HEK293 (cell line): ENCODE measurements at regions not wholly inside any gene's neighbourhood (a gene's known extent, or its start where the extent isn't known, plus 50 kb on each side); places are given as distances from the start of the nearest gene placed in this dataset.
A peak's percentile ranks its signal among the peaks of the same experiment; 100 is the strongest.

Source experiments
- KLF1 ChIP-seq: fragments of 450-650 bp; formaldehyde crosslinking; IDR thresholded peaks from 2 replicates; pipeline ENCODE4 v1.5.1; 2016; ENCODE audit warnings: missing biosample characterization, missing genetic modification characterization
- SETDB1 ChIP-seq: IDR thresholded peaks from one replicate; pipeline ENCODE4 v1.6.1; 2017; ENCODE audit warnings: mild to moderate bottlenecking, low read length, moderate library complexity, mixed read lengths; ENCODE audit not compliant: insufficient read length
- TRIM28 ChIP-seq: IDR thresholded peaks from 2 replicates; pipeline ENCODE4 v1.6.1; 2011; ENCODE audit warnings: low read length, control low read depth, borderline replicate concordance
- ZBTB1 ChIP-seq: fragments of 450-650 bp; formaldehyde crosslinking; IDR thresholded peaks from 2 replicates; pipeline ENCODE4 v1.5.1; 2016; ENCODE audit warnings: missing biosample characterization, missing genetic modification characterization
- ZNF112 ChIP-seq: fragments of 450-650 bp; formaldehyde crosslinking; IDR thresholded peaks from 2 replicates; pipeline ENCODE4 v1.5.0; 2017; ENCODE audit warnings: missing biosample characterization, missing genetic modification characterization
- ZNF138 ChIP-seq: fragments of 450-650 bp; formaldehyde crosslinking; IDR thresholded peaks from 2 replicates; pipeline ENCODE4 v1.5.1; 2016; ENCODE audit warnings: missing biosample characterization, missing genetic modification characterization, borderline replicate concordance
- ZNF155 ChIP-seq: fragments of 450-650 bp; formaldehyde crosslinking; IDR thresholded peaks from 2 replicates; pipeline ENCODE4 v1.5.1; 2016; ENCODE audit warnings: missing biosample characterization, missing genetic modification characterization
- ZNF202 ChIP-seq: fragments of 450-650 bp; formaldehyde crosslinking; IDR thresholded peaks from 2 replicates; pipeline ENCODE4 v1.5.1; 2016; ENCODE audit warnings: missing biosample characterization, missing genetic modification characterization, borderline replicate concordance
- ZNF214 ChIP-seq: fragments of 450-650 bp; formaldehyde crosslinking; IDR thresholded peaks from 2 replicates; pipeline ENCODE4 v1.5.1; 2017; ENCODE audit warnings: missing biosample characterization, mild to moderate bottlenecking, missing genetic modification characterization, borderline replicate concordance
- ZNF292 ChIP-seq: fragments of 450-650 bp; formaldehyde crosslinking; IDR thresholded peaks from 2 replicates; pipeline ENCODE4 v1.5.1; 2016; ENCODE audit warnings: low read depth, missing biosample characterization, missing genetic modification characterization, borderline replicate concordance
- ZNF324 ChIP-seq: fragments of 450-650 bp; formaldehyde crosslinking; IDR thresholded peaks from 2 replicates; pipeline ENCODE4 v1.5.1; 2016; ENCODE audit warnings: missing biosample characterization, missing genetic modification characterization
- ZNF394 ChIP-seq: fragments of 450-650 bp; formaldehyde crosslinking; IDR thresholded peaks from 2 replicates; pipeline ENCODE4 v1.5.1; 2016; ENCODE audit warnings: missing biosample characterization, missing genetic modification characterization, mild to moderate bottlenecking, moderate library complexity, borderline replicate concordance
- ZNF549 ChIP-seq: fragments of 450-650 bp; IDR thresholded peaks from 2 replicates; pipeline ENCODE4 v1.5.1; 2018; ENCODE audit warnings: missing biosample characterization, missing genetic modification characterization, mild to moderate bottlenecking, inconsistent platforms, moderate library complexity
- ZNF558 ChIP-seq: fragments of 450-650 bp; formaldehyde crosslinking; IDR thresholded peaks from 2 replicates; pipeline ENCODE4 v1.5.1; 2016; ENCODE audit warnings: missing biosample characterization, missing genetic modification characterization
- ZNF660 ChIP-seq: fragments of 450-650 bp; IDR thresholded peaks from 2 replicates; pipeline ENCODE4 v1.5.1; 2018; ENCODE audit warnings: missing biosample characterization, mild to moderate bottlenecking, missing genetic modification characterization
- ZNF664 ChIP-seq: fragments of 450-650 bp; formaldehyde crosslinking; IDR thresholded peaks from 2 replicates; pipeline ENCODE4 v1.5.1; 2016; ENCODE audit warnings: missing biosample characterization, missing genetic modification characterization
- ZNF76 ChIP-seq: fragments of 450-650 bp; formaldehyde crosslinking; IDR thresholded peaks from 2 replicates; pipeline ENCODE4; 2016; ENCODE audit warnings: low read depth, missing biosample characterization, missing genetic modification characterization, borderline replicate concordance
- ZSCAN30 ChIP-seq: fragments of 450-650 bp; IDR thresholded peaks from 2 replicates; pipeline ENCODE4 v1.5.1; 2018; ENCODE audit warnings: missing biosample characterization, mild to moderate bottlenecking, missing genetic modification characterization, moderate library complexity
- TF ChIP-seq, protein P1 (sequence below): fragments of 450-650 bp; formaldehyde crosslinking; IDR thresholded peaks from 2 replicates; pipeline ENCODE4 v1.5.1; 2016; ENCODE audit warnings: missing biosample characterization, missing genetic modification characterization
- TF ChIP-seq, protein P2 (sequence below): fragments of 450-650 bp; formaldehyde crosslinking; IDR thresholded peaks from 2 replicates; pipeline ENCODE4 v1.5.1; 2017; ENCODE audit warnings: missing biosample characterization, missing genetic modification characterization
- TF ChIP-seq, protein P3 (sequence below): fragments of 450-650 bp; formaldehyde crosslinking; IDR thresholded peaks from 2 replicates; pipeline ENCODE4 v1.5.1; 2016; ENCODE audit warnings: missing biosample characterization, missing genetic modification characterization
- TF ChIP-seq, protein P4 (sequence below): fragments of 450-650 bp; formaldehyde crosslinking; conservative IDR thresholded peaks from 2 replicates; pipeline ENCODE4 v1.5.1; 2016; ENCODE audit warnings: low read depth, missing biosample characterization, missing genetic modification characterization
- TF ChIP-seq, protein P5 (sequence below): fragments of 450-650 bp; formaldehyde crosslinking; IDR thresholded peaks from 2 replicates; pipeline ENCODE4 v1.5.1; 2016; ENCODE audit warnings: missing biosample characterization, missing genetic modification characterization, low read depth
- TF ChIP-seq, protein P6 (sequence below): fragments of 450-650 bp; formaldehyde crosslinking; IDR thresholded peaks from 2 replicates; pipeline ENCODE4 v1.5.1; 2017; ENCODE audit warnings: missing biosample characterization, missing genetic modification characterization
- TF ChIP-seq, protein P7 (sequence below): fragments of 450-650 bp; formaldehyde crosslinking; IDR thresholded peaks from 2 replicates; pipeline ENCODE4 v1.5.1; 2016; ENCODE audit warnings: missing biosample characterization, missing genetic modification characterization

DNA sequence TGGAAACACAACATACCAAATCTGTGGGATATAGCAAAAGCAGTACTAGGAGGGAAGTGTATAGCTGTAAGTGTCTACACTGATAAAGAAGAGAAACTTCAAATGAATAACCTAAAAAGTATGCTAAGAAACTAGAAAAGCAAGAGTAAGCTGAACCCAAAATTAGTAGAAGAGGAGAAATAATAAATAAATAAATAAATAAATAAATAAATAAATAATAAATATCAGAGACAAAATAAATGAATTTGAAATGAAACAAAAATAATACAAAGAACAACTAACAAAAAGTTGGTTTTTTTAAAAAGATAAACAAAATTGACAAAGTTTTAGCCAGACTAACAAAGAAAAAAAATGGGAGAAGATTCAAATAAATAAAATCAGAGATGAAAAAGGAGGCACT is 72.7 kb upstream of the TSPAN8 start (continued):
- peak; percentile 78; the same call in 1 of the 2 replicates for TF ChIP-seq ZNF138 (tag by site-specific recombination)
- TF ChIP-seq, protein P1, sequence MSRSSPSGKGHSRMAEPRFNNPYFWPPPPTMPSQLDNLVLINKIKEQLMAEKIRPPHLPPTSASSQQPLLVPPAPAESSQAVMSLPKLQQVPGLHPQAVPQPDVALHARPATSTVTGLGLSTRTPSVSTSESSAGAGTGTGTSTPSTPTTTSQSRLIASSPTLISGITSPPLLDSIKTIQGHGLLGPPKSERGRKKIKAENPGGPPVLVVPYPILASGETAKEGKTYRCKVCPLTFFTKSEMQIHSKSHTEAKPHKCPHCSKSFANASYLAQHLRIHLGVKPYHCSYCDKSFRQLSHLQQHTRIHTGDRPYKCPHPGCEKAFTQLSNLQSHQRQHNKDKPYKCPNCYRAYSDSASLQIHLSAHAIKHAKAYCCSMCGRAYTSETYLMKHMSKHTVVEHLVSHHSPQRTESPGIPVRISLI (tag by site-specific recombination) = no peak
- no peak for TF ChIP-seq ZNF214 (tag by site-specific recombination)
- TF ChIP-seq, protein P2, sequence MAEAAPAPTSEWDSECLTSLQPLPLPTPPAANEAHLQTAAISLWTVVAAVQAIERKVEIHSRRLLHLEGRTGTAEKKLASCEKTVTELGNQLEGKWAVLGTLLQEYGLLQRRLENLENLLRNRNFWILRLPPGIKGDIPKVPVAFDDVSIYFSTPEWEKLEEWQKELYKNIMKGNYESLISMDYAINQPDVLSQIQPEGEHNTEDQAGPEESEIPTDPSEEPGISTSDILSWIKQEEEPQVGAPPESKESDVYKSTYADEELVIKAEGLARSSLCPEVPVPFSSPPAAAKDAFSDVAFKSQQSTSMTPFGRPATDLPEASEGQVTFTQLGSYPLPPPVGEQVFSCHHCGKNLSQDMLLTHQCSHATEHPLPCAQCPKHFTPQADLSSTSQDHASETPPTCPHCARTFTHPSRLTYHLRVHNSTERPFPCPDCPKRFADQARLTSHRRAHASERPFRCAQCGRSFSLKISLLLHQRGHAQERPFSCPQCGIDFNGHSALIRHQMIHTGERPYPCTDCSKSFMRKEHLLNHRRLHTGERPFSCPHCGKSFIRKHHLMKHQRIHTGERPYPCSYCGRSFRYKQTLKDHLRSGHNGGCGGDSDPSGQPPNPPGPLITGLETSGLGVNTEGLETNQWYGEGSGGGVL (tag by site-specific recombination) = no peak
- TF ChIP-seq, protein P3, sequence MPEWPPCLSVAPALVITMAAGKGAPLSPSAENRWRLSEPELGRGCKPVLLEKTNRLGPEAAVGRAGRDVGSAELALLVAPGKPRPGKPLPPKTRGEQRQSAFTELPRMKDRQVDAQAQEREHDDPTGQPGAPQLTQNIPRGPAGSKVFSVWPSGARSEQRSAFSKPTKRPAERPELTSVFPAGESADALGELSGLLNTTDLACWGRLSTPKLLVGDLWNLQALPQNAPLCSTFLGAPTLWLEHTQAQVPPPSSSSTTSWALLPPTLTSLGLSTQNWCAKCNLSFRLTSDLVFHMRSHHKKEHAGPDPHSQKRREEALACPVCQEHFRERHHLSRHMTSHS (tag by site-specific recombination) = no peak
- TF ChIP-seq ZNF112 (tag by site-specific recombination) = no peak
- no peak for TF ChIP-seq ZSCAN30 (tag by site-specific recombination)
- peak; percentile 91 for TF ChIP-seq ZNF394
- TF ChIP-seq, protein P4, sequence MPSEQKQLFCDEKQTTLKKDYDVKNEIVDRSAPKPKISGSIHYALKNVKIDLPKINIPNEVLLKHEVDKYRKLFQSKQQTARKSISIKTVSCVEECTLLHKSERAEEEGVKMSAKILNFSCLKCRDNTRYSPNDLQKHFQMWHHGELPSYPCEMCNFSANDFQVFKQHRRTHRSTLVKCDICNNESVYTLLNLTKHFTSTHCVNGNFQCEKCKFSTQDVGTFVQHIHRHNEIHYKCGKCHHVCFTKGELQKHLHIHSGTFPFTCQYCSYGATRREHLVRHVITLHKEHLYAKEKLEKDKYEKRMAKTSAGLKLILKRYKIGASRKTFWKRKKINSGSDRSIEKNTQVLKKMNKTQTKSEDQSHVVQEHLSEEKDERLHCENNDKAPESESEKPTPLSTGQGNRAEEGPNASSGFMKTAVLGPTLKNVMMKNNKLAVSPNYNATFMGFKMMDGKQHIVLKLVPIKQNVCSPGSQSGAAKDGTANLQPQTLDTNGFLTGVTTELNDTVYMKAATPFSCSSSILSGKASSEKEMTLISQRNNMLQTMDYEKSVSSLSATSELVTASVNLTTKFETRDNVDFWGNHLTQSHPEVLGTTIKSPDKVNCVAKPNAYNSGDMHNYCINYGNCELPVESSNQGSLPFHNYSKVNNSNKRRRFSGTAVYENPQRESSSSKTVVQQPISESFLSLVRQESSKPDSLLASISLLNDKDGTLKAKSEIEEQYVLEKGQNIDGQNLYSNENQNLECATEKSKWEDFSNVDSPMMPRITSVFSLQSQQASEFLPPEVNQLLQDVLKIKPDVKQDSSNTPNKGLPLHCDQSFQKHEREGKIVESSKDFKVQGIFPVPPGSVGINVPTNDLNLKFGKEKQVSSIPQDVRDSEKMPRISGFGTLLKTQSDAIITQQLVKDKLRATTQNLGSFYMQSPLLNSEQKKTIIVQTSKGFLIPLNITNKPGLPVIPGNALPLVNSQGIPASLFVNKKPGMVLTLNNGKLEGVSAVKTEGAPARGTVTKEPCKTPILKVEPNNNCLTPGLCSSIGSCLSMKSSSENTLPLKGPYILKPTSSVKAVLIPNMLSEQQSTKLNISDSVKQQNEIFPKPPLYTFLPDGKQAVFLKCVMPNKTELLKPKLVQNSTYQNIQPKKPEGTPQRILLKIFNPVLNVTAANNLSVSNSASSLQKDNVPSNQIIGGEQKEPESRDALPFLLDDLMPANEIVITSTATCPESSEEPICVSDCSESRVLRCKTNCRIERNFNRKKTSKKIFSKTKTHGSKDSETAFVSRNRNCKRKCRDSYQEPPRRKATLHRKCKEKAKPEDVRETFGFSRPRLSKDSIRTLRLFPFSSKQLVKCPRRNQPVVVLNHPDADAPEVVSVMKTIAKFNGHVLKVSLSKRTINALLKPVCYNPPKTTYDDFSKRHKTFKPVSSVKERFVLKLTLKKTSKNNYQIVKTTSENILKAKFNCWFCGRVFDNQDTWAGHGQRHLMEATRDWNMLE = peak; percentile 87
- no peak for TF ChIP-seq ZBTB1 (tag by site-specific recombination)
- no peak for TF ChIP-seq ZNF549
- TF ChIP-seq, protein P5, sequence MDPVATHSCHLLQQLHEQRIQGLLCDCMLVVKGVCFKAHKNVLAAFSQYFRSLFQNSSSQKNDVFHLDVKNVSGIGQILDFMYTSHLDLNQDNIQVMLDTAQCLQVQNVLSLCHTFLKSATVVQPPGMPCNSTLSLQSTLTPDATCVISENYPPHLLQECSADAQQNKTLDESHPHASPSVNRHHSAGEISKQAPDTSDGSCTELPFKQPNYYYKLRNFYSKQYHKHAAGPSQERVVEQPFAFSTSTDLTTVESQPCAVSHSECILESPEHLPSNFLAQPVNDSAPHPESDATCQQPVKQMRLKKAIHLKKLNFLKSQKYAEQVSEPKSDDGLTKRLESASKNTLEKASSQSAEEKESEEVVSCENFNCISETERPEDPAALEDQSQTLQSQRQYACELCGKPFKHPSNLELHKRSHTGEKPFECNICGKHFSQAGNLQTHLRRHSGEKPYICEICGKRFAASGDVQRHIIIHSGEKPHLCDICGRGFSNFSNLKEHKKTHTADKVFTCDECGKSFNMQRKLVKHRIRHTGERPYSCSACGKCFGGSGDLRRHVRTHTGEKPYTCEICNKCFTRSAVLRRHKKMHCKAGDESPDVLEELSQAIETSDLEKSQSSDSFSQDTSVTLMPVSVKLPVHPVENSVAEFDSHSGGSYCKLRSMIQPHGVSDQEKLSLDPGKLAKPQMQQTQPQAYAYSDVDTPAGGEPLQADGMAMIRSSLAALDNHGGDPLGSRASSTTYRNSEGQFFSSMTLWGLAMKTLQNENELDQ (tag by site-specific recombination) = no peak
- TF ChIP-seq ZNF324 (tag by site-specific recombination) = no peak
- TF ChIP-seq ZNF664 = 0 out of 2 replicates have a peak, but pooled peaks have one; percentile 15
- TF ChIP-seq, protein P6, sequence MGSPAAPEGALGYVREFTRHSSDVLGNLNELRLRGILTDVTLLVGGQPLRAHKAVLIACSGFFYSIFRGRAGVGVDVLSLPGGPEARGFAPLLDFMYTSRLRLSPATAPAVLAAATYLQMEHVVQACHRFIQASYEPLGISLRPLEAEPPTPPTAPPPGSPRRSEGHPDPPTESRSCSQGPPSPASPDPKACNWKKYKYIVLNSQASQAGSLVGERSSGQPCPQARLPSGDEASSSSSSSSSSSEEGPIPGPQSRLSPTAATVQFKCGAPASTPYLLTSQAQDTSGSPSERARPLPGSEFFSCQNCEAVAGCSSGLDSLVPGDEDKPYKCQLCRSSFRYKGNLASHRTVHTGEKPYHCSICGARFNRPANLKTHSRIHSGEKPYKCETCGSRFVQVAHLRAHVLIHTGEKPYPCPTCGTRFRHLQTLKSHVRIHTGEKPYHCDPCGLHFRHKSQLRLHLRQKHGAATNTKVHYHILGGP (tag by site-specific recombination) = no peak
- no peak for TF ChIP-seq TRIM28
- TF ChIP-seq ZNF155 (tag by site-specific recombination) = no peak
- no peak for TF ChIP-seq SETDB1
- TF ChIP-seq ZNF76 = no peak
- no peak for TF ChIP-seq KLF1 (tag by site-specific recombination)
- TF ChIP-seq, protein P7, sequence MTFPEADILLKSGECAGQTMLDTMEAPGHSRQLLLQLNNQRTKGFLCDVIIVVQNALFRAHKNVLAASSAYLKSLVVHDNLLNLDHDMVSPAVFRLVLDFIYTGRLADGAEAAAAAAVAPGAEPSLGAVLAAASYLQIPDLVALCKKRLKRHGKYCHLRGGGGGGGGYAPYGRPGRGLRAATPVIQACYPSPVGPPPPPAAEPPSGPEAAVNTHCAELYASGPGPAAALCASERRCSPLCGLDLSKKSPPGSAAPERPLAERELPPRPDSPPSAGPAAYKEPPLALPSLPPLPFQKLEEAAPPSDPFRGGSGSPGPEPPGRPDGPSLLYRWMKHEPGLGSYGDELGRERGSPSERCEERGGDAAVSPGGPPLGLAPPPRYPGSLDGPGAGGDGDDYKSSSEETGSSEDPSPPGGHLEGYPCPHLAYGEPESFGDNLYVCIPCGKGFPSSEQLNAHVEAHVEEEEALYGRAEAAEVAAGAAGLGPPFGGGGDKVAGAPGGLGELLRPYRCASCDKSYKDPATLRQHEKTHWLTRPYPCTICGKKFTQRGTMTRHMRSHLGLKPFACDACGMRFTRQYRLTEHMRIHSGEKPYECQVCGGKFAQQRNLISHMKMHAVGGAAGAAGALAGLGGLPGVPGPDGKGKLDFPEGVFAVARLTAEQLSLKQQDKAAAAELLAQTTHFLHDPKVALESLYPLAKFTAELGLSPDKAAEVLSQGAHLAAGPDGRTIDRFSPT (tag by site-specific recombination) = no peak
- peak; percentile 42; the same call in 1 of the 2 replicates for TF ChIP-seq ZNF558 (tag by site-specific recombination)
- TF ChIP-seq ZNF202 (tag by site-specific recombination) = peak; percentile 87; the same call in 1 of the 2 replicates
- TF ChIP-seq ZNF660 (tag by site-specific recombination) = no peak
- TF ChIP-seq ZNF292 = 0 out of 2 replicates have a peak, but pooled peaks have one; percentile 53
